NCI-H1105 (cell line): ENCODE measurements at regions not wholly inside any gene's neighbourhood (a gene's known extent, or its start where the extent isn't known, plus 50 kb on each side); places are given as distances from the start of the nearest gene placed in this dataset.
"Not testable (repeated sequence)": the region's sequence is repeated elsewhere in the genome, so short reads cannot be mapped to it uniquely, and the experiment has no call there.

Source experiments
- DNase-seq: peaks from one replicate; lab custom pipeline; 2025; lab: John Stamatoyannopoulos, UW

DNA sequence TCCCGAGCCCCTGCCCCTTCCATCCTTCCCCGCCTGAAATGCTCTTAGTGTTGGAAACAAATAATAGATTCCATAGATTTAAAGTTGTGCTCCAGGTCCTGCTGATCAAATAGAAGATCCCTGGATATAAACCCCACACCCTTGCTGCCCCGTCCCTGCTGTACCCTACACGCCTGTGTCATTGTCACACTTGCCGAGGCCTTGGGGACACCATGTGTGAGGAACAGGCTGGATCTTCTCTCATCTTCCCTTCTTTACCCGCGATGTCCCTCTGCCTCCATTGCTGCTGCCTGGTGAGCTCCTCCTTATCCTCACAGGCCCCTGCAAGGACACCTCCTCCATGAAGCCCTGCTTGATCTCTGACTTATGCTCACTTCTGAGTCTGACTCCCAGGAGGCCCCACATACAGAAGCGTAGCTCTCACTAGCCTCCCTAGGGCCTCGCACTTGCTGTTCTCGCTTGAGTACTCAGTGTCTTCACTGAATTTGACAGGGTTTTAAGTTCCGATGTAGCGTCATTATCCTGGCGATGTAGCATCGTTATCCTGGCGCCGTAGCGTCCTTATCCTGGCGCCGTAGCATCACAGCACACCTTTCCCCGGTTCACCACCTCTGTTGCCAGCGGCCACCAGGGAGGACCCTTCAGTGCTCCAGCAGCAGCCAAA lies 221.9 kb downstream of the NDUFA10 start:
- DNase-seq: no peak

DNA sequence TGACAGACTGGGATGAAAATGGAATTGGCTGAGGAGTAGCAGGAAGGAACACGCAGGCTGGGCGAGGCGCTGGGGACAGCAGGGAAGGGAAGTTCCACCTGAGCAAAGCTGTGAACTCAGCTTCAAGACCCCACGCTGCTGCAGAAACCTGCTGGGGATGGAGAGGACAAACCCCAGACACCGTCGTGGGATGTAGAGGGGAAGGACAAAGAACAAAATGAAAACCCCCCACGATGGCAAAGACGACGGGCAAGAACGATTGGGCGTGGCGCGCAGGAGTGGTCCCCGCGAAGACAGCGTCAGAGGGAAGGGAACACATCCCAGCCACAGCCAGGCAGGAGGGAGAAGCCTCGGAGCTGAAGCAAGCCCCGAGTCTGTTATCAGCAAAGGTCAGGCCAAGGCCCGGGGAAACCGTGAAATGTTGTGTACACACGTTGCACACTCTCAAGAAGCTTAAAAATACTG lies 222.9 kb downstream of the NDUFA10 start:
- no peak for DNase-seq

DNA sequence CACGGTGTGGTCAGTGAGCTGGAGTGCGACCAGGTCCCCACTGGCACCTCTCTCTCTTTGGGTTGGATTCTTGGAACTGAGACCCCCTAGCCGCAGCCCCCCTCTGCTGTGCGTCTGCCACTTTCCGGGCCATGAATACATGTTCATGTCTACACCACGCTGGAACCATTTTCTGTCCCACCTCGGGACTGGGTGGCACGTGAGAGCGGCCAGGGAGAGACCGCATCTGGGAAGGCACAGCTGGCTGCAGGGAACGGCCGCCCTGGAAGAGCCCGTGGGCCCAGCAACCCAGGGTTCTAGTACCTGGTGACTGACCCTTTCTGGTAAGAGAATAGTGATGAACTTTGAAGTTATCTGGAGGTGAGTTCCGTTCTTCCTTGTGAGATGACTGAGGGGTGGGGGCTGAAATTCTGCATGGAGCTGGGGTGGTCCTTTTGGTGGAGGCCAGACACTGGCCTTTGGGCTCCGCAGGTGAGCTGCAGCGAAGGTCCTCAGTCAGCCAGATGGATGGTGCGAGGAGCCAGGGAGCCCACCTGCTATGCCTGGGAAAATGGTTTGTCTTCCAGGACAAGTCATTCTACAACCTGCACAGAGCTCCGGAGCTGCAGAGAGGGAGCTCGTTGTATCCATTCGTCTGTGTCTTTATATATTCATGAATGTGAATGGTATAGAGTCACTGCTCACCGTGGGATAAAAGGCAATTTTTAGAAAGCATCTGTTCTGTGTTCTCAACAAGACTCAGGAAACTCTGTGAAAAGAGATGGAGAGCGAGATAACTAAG lies 223.5 kb downstream of the NDUFA10 start:
- DNase-seq: no peak

DNA sequence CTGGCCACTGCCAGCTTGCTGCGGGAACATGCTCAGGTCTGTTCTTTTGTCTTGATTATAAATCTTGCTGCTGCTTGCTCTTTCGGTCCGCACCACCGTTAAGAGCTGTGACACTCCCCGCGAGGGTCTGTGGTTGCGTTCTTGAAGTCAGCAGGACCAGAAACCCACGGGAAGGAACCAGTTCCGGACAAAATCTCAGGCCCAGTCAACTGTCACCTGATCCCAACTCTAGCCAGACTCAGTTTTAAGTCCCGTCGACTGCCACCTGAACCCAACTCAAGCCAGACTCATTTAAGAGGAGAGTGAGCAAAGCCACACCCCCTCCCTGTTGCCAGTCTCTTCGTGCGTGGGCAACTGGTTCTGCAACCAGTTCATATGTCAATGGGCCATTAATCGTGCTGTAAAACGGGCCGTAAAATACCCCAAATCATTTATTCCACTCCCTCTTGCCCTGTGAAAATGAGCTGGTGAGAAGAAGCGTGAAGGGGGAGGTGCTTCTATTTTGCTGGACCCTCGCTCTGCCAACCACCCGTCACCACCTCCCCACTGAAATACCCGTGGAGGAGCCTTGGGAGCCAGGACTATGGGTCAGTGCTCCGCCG lies 224.3 kb downstream of the NDUFA10 start:
- DNase-seq: no peak

DNA sequence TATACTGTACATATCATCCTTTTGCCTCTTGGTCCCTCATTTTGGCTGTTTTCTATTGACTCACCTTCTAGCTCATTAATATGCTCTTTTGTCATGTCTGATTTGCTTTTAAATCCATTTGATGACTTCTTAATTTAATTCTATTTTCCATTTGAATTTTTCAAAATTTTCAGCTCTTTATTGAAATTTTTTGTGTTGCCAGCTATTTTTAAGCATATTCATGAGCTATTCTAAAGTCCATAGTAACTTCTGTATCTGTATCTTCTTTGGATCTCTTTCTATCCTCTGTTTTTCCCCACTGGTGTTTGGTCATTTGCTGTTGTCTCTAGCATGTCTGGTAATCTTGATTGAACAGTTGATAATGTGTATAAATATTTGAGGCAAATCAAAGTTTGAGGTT lies 227.8 kb downstream of the NDUFA10 start:
- no peak for DNase-seq

DNA sequence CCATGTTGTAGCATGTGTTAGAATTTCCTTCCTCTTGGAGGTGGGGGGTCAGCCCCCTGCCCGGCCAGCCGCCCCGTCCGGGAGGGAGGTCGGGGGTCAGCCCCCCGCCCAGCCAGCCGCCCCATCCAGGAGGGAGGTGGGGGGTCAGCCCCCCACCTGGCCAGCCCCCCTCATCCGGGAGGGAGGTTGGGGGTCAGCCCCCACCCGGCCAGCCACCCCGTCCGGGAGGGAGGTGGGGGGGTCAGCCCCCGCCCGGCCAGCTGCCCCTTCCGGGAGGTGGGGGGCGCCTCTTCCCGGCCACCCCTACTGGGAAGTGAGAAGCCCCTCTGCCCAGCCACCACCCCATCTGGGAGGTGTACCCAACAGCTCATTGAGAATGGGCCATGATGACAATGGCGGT lies 229.4 kb downstream of the NDUFA10 start:
- not testable (repeated sequence) for DNase-seq

DNA sequence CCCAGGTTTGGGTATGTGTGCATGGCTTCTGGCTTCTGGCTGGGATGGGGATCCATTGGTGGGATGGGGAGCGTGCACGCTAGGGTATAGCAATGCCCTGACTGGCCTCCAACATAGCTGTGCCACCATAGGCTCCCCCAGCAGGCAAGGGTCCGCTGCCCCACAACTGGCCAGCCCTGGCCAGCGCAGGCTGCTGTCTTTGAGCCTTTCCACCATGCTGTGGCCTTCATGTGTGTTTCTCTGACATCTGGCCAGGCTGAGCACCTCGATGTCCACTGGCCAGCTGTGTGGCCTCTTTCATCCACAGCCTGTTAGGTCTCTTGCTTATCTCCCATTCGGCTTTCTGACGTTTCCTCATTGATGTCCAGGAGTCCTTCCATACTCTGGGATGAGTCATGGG lies 231.3 kb downstream of the NDUFA10 start:
- no peak for DNase-seq

DNA sequence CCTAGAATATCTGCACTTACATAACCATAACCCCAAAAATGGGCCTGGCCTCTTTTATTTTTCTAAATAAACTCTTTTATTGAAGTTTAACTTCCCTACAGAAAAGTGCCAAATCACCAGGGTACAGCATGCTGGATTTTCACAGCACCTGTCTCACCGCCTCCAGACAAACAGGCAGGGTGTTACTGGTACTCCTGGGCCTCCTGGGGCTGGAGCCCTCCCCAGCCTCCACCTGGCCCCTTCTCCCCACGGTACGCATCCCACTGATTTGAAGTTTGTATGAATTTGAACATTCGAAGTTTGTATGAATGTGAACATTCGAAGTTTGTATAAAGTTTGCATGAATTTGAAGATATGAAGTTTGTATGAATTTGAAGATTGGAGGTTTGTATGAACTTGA lies 232.1 kb downstream of the NDUFA10 start:
- DNase-seq: no peak

DNA sequence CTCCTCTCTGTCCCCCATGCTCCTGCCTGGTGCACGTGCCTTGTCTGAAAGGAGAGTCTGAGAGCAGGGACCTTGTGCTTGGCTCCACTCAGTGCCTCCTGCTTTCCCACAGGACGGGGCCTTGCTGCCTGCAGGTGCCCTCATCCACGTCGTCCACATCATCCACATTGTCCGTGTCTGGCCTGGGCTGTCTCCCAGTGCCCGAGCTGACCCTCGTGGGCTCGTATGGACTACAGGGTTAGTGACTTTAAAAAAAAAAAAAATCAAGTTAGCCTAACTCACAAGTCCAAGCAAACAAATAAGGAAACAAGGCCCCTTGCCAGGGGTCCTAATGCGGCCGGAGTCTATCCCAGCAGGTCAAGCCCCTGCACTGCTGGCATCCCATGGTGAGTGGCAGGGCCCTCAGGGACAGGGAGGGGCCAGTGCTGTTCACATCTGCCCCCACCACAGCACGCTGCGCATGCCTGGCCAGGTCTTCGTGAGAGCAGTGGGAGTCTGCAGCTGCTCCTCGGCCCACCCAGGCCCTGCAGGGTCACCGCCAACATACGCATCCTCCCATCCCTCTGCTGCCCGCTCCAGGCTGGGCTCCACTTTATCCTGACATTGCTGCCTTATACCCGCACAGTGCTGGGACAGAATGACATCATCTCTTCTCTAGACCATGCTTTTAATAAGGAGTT lies 232.6 kb downstream of the NDUFA10 start:
- no peak for DNase-seq

DNA sequence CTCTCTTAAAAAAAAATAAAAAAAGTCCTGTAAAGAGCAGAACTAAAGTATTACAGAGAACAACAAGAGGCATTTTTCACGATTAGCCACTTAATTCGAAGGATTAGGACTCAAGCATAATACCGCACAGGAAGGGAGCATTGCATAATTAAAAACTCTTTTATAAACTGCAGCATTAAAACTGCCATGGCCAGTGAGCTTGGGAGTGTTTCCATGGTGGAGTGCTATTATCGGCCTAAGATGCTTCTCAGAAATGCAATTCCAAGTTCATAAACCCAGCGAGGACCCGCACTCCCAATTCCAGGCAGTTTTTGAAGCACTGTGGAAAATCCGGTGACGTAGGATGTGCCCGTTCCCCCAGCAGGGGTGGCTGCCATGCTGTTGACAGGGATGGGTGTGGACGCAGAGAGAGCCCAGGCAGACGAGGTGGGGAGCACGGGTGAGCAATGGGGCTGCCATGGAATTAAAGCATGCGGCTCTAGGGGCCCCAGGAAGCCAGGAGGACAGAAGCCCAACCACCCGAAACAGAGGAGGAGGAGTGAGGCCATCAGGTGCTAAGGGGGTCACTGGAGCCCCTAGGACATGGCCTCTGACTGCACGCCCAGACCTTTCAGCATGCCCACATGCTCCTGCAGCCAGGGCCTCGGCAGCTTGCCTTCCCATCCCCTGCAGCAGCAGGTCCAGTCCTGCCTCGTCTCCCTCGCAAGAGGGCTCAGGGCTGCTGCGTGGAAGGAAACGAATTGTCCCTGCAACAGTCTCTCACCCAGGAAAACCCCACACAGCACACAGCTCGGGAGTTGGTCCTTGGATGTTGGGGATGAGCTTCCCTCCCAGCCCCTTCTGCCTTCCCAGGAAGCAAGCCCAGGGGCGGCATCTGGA lies 233.4 kb downstream of the NDUFA10 start:
- no peak for DNase-seq

DNA sequence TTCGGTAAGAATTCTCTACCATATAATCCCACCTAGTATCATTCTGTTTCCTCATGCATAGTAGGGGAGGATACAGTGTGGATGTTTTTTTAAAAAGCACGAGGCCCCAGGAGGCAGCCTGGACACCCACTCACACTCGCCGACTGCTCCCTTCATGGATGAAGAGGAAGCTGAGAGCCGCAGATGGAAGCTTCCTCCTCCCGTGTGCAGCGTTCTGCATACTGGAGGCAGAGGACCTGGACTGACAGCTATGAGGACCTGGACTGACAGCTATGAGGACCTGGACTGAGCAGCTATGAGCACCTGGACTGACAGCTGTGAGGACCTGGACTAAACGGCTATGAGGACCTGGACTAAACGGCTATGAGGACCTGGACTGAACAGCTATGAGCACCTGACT lies 234.4 kb downstream of the NDUFA10 start:
- DNase-seq: no peak

DNA sequence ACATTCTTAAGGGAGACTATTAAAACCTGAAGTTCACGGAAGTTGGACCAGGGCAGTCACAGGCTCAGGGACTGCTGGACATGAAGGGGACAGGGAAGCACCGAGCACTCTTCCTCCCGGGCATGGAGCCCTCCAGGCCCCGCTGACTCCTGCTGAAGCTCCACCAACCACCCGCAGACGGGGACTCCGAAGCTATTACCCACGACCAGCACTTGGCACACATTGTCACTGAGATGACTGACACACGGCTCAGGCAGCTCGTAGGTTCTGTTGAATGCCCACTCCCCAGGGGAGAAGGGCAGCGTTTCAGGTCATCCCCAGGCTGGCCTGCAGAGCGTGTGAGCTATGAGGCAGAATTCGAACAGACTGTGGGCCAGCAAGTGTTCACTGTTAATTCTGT lies 234.8 kb downstream of the NDUFA10 start:
- no peak for DNase-seq

DNA sequence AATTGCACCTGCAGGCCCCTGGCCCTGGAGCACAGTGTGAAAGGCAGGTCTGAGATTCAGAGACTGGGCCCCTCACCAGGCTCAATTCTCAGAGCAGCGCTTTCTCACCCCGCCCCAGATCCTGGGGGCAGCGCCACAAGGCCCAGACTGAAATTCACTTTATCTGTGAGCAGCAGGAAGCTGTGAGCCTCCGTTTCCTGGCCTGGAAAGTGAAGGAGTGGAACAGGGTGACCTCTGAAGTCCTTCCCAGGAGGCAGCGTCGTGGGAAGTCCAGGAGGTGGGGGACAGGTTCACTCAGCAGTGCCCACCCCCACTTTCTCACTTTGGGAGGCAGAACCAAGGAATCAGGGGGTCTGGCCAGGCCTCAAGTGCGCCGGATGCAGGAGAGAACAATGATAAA lies 235.4 kb downstream of the NDUFA10 start:
- no peak for DNase-seq

DNA sequence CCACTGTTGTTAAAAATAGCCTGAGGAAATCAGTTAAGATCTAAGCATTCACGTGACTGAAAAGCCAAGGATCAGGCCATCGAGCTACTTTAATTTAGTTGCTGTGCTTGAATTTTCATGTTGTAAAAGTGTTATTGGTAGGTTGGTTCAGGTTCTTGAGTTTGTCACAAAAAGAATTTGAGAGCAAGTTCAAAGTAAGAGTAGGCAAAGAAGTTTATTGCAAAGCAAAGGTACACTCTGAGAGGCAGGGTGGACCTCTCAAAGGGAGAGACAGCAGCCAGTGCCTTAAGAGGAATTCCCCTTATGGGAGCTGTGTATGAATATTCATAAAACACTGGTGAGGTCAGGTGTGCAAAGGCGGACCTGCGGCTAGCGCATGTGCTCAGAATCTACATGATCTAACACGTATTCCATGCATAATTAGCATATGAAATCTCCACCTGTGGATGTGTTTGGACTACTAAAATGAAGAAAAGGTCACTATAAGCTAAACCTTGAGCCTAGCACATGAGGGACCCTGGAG lies 236.5 kb downstream of the NDUFA10 start:
- no peak for DNase-seq

DNA sequence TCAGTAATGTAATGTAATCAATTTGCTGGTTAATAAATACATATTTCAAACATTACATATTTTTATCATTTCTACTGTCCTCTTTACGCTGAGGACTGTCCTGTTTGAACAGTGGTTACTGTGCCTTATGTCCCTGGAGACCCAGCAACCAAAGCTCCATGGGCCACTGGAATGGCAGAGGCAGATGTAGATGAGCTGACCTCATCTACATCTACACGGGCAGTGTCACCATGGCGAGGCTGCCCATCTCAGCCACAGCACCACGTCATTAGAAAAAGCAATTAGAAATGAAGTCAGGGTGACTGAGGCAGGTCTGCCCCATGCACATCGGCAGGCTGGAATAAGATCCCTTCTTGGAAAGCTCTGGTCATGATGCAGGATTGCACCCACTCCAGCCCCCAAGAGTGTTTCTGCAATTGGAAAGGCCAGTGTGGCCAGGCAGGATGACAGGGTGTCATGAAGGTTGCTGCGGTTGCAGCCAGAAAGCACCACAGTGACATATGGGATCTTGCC lies 237.5 kb downstream of the NDUFA10 start:
- no peak for DNase-seq

DNA sequence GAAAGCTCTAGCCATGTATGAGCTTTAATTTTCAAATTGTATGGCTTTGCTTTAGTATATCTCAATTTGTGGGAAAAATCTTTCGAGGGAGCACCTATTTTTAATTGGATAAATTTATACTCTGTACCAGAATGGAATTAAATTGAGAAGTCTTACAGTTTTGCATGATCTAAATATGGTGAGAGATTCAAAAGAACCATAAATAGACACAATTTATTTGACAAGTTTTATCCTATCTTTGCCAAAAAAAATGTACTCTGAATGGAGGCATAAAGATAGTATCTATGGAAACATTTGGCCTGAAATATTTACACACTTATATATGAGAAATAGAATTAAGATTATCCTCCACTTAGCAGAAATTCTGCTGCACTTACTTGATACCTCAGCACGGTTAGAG lies 238.4 kb downstream of the NDUFA10 start:
- no peak for DNase-seq

DNA sequence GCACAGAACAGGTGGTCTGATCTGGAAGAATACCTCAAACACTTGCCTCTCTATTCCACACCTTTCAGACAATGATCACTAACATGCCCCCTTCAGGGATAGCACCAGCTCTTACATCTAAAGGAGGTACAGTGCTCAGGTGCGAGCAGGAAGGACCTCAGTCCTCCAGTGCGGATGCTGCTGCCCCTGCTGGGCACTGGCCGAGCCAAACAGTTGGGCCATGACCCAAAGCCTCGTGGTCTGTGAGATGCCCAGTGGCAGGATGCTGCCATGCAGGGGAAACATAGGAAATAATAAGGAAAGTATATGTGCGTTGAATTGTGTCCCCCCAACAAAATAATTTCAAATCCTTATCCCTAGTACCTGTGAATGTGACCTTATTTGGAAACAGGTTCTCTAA lies 243.7 kb downstream of the NDUFA10 start:
- no peak for DNase-seq

DNA sequence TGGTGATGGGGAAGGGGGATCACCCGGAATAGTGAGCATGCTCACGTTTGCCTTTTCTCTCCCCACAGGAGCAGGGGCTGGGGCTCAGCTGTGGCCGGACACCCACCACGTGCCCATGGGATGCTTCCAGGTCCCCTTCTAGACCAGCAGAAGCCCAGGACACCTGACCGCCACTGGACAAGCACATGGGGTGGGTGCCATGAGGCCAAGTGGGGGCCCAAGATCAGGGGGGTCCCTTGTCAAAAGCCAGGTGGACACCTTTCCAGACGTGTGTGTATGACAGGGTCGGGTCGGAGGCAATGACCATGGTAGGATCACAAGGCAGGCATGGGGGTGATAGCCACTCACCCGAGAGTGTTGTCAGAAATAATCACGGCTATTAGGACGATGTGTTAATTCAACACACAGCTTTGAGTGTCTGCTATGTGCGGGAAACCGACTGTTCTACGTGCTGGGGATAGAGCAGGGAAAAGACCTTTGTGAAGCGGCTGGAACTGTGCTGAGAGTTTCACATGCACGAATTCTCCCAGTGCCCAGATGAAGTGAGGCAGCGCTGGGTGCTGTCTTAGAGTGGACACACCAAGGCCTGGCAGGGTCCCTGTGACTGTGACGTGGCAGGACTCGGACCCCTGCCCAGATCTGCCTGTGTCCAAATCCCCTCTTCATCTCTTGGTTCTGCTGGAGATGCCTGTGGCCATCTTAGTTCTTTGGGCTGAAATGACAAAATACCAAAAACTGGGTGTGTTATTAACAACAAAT lies 244.7 kb downstream of the NDUFA10 start:
- DNase-seq: no peak

DNA sequence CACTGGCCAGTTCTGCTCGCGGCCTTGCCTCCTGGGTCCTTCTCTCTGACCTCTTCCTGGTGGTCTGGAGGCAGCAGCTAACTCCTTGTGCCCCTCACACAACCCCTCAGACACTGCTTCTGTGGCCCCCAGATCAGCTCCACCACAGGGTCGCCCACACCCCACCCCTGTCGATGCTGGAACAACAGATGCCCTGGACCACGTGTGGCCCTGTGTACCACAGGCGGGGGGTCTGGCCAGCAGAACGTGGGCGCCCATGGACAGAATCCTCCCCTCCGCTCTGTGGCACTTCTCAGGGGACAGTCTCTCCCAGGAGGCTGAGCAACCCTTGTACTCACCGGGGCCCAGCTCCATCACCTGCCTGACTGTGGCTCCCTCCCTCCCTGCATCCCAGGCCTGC lies 245.6 kb downstream of the NDUFA10 start:
- no peak for DNase-seq

DNA sequence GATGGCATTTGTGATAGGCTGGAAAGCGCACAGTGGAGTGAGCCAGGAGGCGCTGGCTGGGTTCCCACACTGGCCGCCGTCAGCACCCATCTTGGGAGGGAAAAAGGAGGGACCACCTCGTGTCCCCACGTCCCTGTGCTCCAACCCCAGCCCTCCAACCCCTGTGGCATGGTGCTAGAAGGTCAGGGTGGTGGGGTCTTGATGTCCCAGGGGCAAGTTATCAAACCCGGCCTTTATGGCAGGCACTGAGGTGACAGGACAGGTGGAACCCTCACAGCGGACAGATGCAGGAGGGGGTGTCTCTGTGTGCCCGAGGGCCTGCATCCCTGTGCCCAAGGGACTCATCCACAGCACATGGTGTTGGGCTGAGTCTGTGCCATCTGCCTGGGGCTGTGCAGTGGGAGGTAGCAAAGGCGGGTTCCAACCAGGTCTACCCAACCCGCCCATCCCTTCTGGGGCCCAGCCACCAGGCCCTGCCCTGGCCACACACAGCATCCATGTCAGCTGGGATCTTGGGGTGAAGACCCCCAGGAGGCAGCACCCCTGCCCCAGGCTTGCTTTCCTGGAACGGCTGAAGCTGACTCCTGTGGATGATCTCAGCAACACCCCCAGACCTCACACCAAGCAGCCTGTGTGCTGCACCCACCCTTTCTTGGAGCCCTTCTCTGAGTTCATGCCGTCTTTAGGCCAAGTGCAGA lies 246.1 kb downstream of the NDUFA10 start:
- DNase-seq: no peak
